GM19351 (cell line): ENCODE measurements at regions not wholly inside any gene's neighbourhood (a gene's known extent, or its start where the extent isn't known, plus 50 kb on each side); places are given as distances from the start of the nearest gene placed in this dataset.
"Not testable (repeated sequence)": the region's sequence is repeated elsewhere in the genome, so short reads cannot be mapped to it uniquely, and the experiment has no call there.

ENCODE experiments used
- ATAC-seq: cut with Tn5 transposase; IDR thresholded peaks from one replicate; pipeline ENCODE4 v1.9.1; 2021; ENCODE audit warnings: mild to moderate bottlenecking, moderate library complexity; ENCODE audit not compliant: unreplicated experiment

DNA sequence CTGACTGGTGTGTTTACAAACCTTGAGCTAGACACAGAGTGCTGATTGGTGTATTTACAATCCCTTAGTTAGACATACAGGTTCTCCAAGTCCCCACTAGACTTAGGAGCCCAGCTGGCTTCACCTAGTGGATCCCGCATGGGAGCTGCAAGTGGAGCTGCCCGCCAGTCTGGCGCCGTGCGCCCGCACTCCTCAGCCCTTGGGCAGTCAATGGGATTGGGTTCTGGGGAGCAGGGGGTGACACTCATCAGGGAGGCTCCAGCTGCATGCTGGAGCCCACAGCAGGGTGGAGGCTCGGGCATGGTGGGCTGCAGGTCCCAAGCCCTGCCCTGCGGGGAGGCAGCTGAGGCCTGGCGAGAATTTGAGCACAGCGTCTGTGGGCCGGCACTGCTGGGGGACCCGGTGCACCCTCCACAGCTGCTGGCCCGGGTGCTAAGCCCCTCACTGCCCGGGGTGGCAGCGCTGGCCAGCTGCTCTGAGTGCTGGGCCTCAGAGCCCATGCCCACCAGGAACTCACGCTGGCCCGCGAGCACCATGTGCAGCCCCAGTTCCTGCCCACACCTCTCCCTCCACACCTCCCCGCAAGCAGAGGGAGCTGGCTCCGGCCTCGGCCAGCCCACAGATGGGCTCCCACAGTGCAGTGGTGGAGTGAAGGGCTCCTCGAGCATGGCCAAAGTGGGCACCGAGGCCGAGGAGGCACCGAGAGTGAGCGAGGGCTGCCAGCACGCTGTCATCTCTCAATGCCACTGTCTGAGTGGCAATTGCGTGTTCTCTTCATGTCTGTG lies 290.6 kb upstream of the RGPD4 start:
- not testable (repeated sequence) for ATAC-seq

DNA sequence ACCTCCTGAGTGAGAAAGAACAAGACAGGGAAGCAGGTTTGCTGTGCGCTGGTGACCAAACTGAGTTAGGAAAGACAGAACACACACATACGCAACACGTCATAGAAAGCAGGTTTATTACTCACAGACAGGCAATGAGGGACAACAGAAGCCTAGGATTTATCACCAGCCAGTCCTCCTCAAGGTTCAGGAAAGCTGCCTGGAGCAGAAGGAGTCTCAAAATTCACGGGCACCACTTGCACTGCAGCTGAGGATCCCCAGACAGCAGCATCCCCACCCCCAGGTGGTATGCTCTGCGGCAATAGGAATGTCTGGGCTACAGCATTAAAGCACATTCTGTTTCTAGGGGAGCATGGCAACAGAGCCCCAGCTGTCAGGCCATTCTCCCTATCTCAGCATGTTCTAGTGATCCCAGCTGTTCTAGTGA lies 284.4 kb upstream of the RGPD4 start:
- ATAC-seq: no peak

DNA sequence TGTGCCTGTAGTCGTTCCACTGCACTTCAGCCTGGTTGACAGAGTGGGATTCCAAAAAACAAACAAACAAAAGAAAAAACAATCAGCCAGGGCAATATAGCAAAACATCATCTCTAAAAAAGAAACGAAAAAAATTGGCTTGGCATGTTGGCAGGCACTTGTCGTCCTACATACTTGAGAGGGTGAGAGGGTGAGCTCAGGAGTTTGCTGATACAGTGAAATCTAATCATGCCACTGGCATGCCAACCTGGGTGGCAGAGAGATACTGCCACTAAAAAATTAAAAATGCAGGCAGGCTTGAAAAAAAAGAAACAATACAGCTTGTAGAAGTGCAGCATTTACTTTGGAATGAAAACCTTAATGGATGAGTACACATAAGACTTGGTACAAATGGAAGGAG lies 282.9 kb upstream of the RGPD4 start:
- ATAC-seq: no peak

DNA sequence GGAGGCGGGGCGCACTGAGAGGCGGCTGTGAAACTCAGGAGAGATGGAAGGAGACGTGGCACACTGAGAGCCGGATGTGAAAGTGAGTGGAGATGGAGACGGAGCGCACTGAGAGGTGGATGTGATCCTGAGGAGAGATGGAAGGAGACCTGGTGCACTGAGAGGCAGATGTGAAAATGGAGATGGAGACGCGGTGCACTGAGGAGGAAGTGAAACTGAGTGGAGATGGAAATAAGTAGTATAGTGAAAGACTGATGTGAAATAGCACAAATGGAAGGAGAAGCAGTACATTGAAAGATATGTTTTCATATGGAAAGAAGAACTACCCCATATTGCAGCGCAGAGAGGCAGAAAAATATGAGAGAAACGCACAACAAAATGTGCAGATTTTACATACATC lies 281.6 kb upstream of the RGPD4 start:
- no peak for ATAC-seq

DNA sequence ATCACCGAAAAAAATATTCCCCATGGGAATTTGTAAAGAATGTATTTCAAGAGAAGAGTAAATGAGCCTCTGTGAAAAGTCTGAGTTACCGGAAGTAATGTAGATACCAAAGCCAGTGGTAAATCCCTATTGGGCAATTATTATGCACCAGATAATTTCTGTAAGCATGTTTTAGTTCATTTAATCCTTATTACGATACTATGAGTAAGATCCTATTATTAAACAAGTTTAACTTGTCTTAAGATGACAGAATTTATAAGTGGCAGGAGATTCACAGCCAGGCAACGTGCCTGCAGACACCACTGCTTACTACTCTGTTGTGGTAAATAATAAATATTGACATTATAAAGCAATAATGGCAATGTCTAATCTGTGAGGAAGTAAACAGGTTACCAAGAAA lies 280.8 kb upstream of the RGPD4 start:
- no peak for ATAC-seq

DNA sequence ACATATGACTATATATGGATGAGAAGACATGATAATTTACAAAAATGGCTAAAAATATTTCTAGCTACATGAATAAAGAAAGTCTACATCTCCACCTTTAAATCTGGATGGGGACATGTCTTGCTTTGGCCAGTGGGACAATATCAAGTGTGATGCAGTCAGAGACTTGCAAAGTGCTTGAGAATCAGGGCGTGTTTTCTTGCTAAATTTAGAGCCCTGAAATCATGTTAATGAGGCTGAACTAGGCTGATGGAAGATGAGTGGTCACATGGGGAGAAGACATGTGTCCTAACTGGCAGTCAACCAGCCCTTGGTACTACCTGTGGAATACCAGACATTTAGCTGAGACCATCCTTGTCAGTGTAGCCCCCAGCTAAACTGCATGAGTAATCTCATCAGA lies 278.5 kb upstream of the RGPD4 start:
- no peak for ATAC-seq

DNA sequence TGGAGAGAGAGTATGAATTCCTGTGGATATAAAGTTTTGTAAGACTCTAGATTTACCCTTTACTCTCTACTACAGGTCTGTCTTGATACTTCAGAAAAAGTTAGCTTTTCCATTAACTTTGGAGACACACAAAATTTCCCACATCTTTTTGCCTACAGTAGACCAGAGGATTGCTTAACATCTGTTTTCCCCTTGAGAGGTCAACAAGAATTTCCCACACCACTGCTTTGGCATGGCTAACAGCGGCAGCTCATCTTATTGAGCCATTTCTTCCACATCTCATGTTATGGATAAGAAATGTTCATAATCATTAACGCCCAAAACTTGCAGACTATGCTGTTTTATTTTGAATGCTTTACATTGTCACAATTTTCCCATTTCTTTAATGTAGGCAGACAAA lies 273.6 kb upstream of the RGPD4 start:
- ATAC-seq: no peak

DNA sequence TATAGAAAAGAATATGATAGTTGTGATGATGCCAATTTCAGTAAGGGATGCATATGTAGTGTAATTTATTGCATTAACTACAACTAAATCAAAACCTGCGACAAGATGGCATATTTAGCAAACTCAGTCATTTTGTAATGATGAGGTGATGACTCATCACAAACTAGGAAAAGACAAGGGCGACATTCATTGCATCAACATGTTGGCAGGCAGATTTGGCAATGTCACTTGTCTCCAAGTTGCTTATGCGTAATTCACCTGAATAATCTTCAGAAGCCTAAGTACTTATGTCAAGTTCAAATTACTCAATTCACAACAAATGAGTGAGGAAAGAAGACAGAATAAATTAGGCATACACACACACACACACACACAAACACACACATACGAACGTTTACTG lies 273.2 kb upstream of the RGPD4 start:
- no peak for ATAC-seq

DNA sequence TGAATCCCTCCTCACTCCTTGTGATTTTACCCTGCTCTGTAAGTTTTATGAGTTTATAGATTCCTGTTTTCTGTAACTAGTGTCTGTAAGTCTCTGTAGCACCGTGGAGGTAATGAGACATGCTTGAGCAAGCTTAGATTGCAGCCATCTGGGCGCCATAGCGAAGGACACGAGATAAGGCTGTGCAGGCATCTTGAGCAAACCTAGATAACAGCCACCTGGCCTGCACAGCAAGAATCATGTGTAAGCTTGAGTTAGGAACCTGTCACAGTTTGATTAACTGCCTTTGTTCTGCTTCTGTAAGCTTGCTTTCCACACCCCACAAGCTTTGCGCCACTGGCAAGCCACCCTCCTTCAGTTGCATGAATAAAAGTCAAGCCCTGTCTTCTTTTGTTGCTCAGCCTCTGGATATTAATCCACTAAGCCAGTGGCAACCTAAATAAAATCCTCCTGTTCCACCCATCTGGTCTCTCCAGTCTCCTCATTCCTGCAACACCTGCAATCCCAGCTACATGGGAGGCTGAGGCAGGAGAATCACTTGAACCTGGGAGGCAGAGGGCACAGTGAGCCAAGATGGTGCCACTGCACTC lies 270.6 kb upstream of the RGPD4 start:
- ATAC-seq: no peak

DNA sequence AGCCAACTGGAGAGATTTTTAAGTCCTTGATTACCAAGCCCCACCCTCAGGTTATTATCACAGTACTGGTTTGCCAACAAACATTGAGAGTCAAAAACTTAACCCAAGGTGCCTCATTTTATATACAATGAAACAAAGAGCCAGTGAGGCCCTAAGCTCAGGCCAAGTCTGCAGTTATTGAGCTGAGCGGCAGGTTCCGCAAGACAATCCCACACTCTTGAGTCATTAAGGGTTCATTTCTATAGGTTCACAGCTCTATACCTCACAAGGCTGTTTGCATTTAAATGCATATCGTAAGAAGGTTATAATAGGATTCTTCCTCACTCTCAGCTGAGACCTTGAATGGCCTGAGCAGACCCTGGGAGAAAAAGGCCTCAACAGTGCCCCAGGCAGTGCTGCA lies 268.4 kb upstream of the RGPD4 start:
- ATAC-seq: no peak

DNA sequence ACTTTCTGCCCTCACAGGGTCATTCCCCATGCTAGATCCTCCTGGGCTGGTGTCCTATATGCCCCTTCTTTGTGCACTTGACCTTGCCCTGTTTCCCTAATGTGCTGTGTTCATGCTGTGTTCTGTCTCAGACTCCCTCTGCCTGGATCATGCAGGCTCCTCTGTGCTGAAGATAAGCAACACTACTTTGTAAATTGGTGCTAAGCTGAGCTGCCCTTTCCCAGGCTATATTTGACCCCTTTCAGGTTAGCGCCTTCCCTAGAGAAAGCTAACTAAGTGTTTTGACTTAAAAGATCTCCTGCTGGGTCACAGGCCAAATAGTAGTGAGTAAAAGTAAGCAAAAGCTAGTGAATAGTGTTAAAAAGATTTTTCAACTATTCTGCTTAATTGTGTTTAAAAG lies 257.2 kb upstream of the RGPD4 start:
- ATAC-seq: no peak

DNA sequence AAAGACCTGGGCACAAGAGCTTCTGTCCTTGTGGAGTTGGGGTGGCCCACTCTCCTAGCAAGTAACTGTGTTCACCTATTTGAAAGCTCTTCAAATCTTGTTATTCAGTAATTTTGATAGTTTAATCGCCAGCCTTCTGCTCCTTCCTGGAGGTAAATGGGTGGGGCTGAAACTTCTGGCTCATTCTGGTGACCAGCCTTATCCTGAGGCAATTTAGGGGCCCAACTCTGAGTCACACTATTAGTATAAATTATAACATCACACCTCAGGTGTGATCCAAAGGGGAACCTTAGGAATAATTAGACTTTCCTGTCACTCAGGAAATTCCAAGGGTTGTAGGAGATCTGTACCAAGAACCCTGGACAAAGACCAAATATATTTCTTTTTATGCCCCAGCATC lies 255.8 kb upstream of the RGPD4 start:
- ATAC-seq: no peak

DNA sequence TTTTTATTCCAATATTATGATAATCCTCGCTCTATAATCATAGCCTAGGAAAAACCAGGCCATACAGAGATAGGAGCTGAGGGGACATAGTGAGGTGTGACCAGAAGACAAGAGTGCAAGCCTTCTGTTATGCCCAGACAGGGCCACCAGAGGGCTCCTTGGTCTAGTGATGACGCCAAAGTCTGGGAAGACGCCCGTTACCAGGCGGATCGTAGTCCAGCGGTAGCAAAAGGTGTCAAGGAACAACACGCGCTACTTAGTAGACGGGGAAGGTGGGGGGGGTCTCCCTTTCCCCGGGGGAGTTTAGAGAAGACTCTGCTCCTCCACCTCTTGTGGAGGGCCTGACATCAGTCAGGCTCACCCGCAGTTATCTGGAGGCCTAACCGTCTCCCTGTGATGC lies 253.8 kb upstream of the RGPD4 start:
- ATAC-seq: not testable (repeated sequence)

DNA sequence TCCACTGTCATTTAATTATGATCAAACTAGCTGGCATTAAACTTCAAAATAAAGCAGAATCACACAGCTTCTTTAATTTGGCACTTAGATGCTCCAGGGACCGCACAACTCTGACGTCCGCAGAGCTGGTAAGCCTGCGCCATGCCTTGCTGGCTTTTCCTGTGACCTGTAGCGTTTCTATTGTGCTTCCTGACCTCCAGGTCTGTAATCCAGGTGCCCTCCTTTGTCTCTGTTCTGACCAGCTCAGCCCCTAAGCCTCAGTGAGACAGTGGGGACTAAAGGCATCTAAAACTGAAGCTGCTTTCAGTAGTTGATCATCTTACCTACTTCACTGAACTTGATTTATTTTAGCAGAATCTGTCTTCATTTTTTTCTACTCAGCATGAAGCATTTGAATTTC lies 249.7 kb upstream of the RGPD4 start:
- ATAC-seq: no peak

DNA sequence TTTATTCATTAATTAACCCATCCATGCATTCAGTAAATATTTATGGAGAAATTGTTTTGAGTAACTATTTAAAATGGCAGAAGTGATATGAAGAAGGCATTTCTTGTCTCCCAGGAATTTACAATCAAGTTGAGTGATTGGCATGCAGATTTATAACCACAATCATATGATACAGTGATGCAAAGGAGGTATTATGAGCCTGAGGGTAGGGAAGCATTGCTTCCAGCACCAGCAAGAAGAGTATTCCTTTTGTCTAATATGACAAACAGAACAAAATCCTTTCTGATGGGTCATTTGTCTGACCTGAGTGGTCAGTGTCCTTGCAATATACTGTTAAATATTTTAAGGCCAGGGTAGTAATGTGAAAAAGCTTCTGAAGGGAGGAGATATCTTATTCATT lies 244.2 kb upstream of the RGPD4 start:
- ATAC-seq: no peak

DNA sequence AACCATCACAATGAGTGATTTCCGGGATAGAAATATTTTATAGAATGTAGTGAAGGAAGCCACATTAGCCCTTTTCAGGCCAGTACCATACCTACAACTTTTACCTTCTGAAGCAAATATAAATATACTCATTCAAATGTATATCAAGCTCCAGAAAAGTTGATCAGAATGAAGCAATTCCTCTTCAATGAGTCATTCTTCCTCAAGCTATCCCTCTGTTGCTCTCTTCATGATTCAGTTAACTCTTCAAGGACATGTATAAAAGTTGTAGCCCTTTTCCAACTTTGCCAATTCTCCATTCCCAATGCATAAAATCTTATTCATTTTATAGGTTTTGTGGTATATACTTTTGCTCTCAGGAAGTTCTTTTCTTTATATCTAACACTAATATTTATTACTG lies 242.1 kb upstream of the RGPD4 start:
- no peak for ATAC-seq

DNA sequence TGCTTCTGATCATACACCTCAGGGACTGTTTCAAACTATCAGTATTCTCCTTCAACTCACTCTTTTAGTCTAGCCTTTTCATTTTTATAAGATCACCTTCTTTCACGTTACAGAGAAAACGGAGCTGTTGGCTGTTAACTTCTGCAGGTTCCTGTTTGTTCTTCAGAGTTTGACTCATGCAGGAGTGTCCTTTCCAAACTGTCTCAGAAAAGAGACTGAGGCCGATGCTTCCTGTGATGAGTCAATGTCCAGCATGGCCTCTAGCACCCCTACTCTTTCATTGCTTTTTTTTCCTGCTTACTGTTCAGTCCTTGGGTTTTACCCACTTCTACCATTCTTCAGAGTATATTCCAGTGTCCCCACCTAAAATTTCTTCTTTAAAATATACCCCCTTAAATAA lies 240.8 kb upstream of the RGPD4 start:
- ATAC-seq: no peak

DNA sequence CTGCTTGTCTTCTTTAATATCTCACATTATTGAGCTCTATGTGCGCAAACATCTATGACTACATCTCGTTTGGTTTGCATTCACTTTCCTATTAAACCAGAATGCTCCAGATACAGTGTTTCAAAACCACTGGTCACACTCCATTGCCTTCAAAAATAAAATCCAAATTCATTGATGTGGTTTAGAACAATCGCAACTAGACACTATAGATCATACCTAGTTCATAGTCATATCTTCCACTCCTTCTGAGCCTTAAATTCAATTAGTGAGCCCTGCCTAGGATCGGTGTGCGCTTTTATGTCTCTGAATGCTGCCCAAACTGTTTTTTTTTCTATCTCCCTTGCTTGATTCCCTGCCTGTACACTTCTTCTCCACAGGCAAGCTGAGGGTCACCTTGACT lies 238.5 kb upstream of the RGPD4 start:
- no peak for ATAC-seq

DNA sequence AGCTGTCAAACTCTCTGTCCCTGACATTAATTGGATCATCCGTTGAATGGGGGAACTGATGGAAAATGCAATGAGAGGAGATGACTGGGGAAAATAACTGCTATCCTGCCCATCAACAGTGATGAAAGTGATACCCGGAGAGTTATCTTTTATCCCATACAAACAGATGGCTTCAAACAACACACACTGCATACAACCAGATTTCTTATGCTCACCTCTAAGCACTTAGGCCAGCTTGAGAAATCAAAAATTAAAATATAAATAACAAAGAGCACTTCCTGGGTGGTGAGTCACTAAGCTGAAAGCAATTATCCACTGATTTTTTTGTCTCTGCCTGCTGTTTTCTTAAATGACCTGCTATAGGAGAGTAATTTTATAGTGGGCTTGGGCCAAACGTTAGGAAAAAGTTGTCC lies 237.6 kb upstream of the RGPD4 start:
- no peak for ATAC-seq

DNA sequence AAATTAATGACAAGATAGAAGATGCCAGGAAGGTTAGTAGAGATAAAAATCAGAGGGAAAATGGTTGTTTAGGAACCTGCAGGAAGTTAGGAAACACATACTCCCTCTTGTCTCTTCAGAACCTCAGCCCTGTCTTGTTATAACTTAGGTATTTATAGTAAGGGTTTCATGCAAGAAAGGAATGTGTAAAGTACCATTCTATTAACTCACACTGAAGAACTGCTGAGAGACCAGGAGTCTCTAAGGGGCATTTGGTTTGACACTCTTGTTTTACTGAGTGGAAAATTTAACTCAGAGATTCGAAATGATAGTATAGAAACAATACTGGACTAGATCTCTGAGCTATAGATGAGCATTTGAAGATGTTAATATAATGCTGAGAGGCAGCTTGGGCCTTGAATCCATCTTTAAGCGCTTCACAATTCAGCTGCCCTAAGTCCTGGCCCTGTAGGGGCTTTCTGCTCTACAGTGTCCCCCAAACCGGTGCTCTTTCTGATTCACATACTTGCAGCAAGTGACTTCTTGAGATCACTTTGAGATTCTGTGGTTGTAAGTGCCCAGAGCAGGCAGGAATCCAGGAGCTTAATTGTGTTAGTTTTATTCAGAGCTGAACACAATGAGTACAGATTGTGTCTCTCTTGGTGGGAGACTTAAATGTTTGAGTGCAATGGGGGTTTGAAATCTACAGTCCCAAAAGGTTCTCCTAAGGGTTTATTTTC lies 235.0 kb upstream of the RGPD4 start:
- ATAC-seq: no peak

DNA sequence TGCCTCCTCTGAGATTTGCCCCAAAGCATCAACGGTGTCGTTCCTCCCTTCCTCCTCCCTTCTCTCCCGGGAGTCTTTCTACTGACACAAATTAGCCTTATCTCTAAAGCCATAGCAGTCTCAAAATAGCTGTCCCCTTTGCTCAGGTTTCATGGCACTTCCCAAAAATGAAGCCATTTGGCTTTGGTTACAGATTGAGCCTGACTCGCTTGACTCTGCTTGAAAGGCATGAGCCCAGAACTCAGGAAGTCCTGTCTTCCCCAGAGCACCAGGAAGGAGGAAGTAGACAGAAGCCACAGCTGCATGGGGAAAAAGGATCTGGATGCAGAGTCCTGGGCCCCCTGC lies 234.4 kb upstream of the RGPD4 start:
- ATAC-seq: no peak

DNA sequence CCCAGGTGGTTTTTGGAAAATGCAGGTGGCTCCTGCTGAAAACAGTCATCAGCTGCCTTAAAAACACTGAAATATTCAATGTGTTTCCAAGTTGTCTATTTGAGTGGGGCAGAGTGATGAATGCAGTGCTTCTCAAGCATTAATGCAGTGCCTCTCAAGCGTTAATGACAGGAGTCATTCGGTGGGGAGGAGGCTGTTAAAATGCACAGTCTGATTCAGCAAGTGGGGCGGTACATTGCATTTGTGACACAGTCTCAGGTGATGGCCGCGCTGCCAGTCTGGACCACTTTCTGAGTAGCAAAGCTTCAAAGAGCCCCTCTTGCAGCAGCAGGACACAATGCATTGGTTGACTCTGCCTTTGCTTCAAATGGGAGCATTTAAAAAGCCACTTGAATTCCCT lies 231.4 kb upstream of the RGPD4 start:
- ATAC-seq: no peak
